Fibroblast of villous mesenchyme (primary cell): ENCODE measurements at regions not wholly inside any gene's neighbourhood (a gene's known extent, or its start where the extent isn't known, plus 50 kb on each side); places are given as distances from the start of the nearest gene placed in this dataset.

ENCODE experiments used
- DNase-seq: peaks from one replicate; pipeline ENCODE4 v3.0.0-alpha.2; 2010; ENCODE audit warnings: low read depth
- H3K4me3 ChIP-seq: 2 replicates; pipeline ENCODE4 v1.5.1; 2011; ENCODE audit warnings: low read depth, mild to moderate bottlenecking, low read length
- CTCF ChIP-seq: IDR thresholded peaks from 2 replicates; pipeline ENCODE4 v1.5.1; 2012; ENCODE audit warnings: low read depth, mild to moderate bottlenecking, low read length; ENCODE audit not compliant: insufficient read depth

- TF ChIP-seq CTCF, result no peak
- no peak for DNase-seq
- H3K4me3 ChIP-seq, result no peak overlapping the region
These were observed 366.7 kb upstream of the IRX4 start for GRCh38 chr5:2249442-2249841.

GRCh38 chr5:2249026-2249425 is 366.3 kb upstream of the IRX4 start:
- no peak for DNase-seq
- no peak overlapping the region for H3K4me3 ChIP-seq

DNA sequence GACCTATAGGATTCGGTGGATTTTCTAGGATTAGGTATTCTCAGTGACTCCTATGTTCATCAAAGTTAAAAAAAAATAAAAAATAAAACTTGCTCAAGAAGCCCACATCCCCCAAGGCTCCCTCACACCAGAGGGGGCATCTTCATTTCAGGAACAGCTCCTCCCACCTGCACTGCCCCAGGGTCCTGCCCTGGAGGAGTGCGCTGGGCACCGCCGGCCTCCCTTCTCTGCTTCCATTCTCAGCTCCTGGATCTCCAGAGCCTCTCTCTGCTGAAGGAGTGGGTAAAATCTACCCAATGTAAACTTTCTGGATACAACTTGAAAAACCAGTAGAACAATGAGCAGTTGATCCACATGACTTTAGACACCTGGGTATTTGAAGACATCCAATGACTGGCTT is 359.8 kb upstream of the IRX4 start:
- no peak for DNase-seq
- TF ChIP-seq CTCF, result no peak
- no peak overlapping the region for H3K4me3 ChIP-seq

More at GRCh38 chr5:2249026-2249425, 366.3 kb upstream of the IRX4 start:
- TF ChIP-seq CTCF, result no peak

- TF ChIP-seq CTCF, result no peak
- DNase-seq, result no peak
- no peak overlapping the region for H3K4me3 ChIP-seq
These were observed 359.1 kb upstream of the IRX4 start for GRCh38 chr5:2241842-2242241.

DNA sequence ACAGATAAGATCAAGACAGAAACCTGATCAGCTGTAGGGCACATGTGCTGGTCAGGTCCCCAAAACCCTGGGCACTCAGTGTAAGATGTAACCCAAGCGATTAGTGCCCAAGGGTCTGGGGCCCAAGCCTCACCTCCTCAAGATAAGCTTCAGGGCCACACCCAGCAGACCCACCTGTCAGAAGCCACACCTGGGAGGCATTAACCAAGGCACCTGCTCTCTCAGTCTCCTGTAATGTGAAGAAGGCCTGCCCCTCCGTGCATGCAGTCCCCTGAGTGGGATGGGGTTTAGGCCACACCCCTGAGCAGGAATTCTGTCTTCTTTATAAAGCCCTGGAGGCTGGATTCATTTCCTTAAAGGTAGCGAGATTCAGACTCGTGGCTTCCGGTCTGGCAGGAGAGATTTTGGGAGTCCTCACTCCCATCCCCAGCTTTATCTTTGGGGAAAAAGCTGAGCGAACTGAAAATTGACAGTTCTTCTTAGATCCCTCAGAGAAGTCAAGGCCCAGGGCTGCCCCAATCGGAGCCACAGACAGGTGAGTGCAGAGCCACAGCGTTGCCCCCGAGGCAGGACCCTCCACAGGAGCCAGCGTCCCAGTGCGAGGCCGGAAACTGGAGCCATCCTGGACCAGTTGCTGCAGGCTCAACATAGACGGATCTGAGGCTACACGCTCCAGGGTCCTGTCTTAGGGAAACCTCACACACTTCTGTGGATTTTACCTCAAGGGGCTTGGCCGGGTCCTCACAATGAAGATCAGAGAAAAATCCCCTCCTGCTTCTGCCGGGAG is 357.6 kb upstream of the IRX4 start:
- TF ChIP-seq CTCF, result no peak

DNA sequence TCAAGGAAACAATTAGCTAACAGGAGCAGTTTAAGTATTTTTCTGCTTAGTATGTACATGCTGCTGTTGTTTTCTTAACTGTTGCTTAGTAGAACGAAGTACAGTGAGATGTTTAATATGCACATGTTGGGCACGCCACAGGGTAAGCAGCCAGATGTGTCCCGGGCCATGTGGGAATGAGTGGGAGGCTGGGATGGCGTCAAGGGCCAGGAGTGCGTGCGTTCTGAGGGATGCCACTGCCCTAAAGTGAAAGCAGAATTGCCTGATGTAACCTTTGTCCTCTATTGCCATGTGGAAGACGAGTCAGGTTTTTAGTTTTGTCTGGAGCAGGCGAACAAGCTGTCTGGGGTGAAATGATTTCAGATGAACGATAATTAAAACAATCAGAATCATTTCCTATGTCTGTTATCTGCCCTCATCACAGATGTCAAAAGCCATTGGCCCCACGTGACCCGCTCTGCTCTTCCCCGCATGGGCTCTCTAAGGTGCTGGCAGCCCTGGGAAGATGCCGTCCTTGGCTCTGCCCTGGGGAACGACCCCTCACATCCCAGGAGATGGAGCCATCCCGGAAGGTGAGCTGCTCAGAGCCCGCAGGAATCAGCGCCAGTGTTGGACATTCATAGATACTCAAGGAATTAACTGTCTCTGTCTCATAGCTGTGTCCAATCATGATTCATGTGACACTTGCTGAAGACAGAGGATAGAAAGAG is 356.6 kb upstream of the IRX4 start:
- no peak for DNase-seq
- H3K4me3 ChIP-seq, result no peak overlapping the region
- no peak for TF ChIP-seq CTCF

More for the DNA sequence above, 357.6 kb upstream of the IRX4 start:
- H3K4me3 ChIP-seq, result no peak overlapping the region
- DNase-seq, result no peak
